HepG2 (cell line): ENCODE measurements at regions not wholly inside any gene's neighbourhood (a gene's known extent, or its start where the extent isn't known, plus 50 kb on each side); places are given as distances from the start of the nearest gene placed in this dataset.

Experiments used
- BRD4 ChIP-seq: sonication (generic); formaldehyde crosslinking; IDR thresholded peaks from 2 replicates; pipeline ENCODE4 v1.4.0; 2020; ENCODE audit warnings: missing genetic modification reagents
- FOXP1 ChIP-seq, 2 experiments: fragments of 450-650 bp in 1 of 2; IDR thresholded peaks; 2 replicates each; pipeline ENCODE4 v1.6.1; 2017 to 2018; ENCODE audit warnings: antibody characterized with exemption in 1 of 2
- MTF1 ChIP-seq: sonication (generic); formaldehyde crosslinking; IDR thresholded peaks from 2 replicates; pipeline ENCODE4 v1.5.0; 2020; ENCODE audit warnings: missing genetic modification reagents
- SMC3 ChIP-seq: IDR thresholded peaks from 2 replicates; pipeline ENCODE4 v1.6.1; 2011; ENCODE audit warnings: low read length, improper control_type of control experiment
- ZFP36 ChIP-seq: fragments of 150-350 bp; IDR thresholded peaks from 2 replicates; pipeline ENCODE4 v1.6.1; 2018; ENCODE audit warnings: borderline replicate concordance, low read length, low read depth; ENCODE audit not compliant: partially characterized antibody
- ZNF180 ChIP-seq: sonication (generic); formaldehyde crosslinking; IDR thresholded peaks from 2 replicates; pipeline ENCODE4 v1.4.0; 2020; ENCODE audit warnings: low read depth, missing genetic modification reagents, borderline replicate concordance
- TF ChIP-seq, protein P1 (sequence below): IDR thresholded peaks from 2 replicates; pipeline ENCODE4 v1.6.1; 2012; ENCODE audit warnings: inconsistent platforms
- TF ChIP-seq, protein P2 (sequence below): sonication (generic); formaldehyde crosslinking; conservative IDR thresholded peaks from 2 replicates; pipeline ENCODE4 v1.4.0; 2020; ENCODE audit warnings: missing genetic modification reagents
- TF ChIP-seq, protein P3 (sequence below): sonication (generic); formaldehyde crosslinking; IDR thresholded peaks from 2 replicates; pipeline ENCODE4 v1.5.1; 2020; ENCODE audit warnings: mild to moderate bottlenecking, missing genetic modification reagents, borderline replicate concordance
- TF ChIP-seq, protein P4 (sequence below): sonication (generic); formaldehyde crosslinking; IDR thresholded peaks from 2 replicates; pipeline ENCODE4 v1.5.0; 2020; ENCODE audit warnings: mild to moderate bottlenecking, missing genetic modification reagents, moderate library complexity
- TF ChIP-seq, protein P5 (sequence below): fragments of 450-650 bp; IDR thresholded peaks from 2 replicates; pipeline ENCODE4 v1.6.1; 2017; ENCODE audit warnings: mild to moderate bottlenecking
- TF ChIP-seq, protein P6 (sequence below): IDR thresholded peaks from 2 replicates; pipeline ENCODE4 v1.6.1; 2018; ENCODE audit warnings: missing genetic modification reagents, mild to moderate bottlenecking, missing compliant biosample characterization

DNA sequence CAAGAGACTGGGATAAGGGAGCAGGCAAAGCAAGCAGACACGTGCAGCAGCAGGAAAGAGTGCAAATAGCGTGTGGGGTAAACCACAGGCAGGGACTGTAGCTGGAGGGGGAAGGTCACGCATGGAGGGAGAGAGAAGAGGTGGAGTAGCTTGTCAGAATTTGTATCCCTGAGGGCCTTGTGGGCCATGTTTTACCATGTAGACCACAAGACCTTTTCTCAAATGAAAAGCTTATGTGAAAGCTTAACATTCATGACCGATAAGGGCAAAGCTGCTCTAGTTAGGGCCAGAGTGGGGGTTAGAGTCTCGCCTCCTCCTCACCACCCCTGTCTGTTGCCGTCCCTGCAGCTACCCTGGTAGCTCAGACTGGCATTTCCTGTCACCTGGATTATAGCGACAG, 152.9 kb upstream of the E2F7 start:
- TF ChIP-seq, protein P1, sequence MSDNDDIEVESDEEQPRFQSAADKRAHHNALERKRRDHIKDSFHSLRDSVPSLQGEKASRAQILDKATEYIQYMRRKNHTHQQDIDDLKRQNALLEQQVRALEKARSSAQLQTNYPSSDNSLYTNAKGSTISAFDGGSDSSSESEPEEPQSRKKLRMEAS: no peak
- TF ChIP-seq, protein P2, sequence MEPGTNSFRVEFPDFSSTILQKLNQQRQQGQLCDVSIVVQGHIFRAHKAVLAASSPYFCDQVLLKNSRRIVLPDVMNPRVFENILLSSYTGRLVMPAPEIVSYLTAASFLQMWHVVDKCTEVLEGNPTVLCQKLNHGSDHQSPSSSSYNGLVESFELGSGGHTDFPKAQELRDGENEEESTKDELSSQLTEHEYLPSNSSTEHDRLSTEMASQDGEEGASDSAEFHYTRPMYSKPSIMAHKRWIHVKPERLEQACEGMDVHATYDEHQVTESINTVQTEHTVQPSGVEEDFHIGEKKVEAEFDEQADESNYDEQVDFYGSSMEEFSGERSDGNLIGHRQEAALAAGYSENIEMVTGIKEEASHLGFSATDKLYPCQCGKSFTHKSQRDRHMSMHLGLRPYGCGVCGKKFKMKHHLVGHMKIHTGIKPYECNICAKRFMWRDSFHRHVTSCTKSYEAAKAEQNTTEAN (CRISPR knock-in tag): no peak
- TF ChIP-seq BRD4 (CRISPR knock-in tag) (no peak), ZNF180 (CRISPR knock-in tag) (no peak), MTF1 (CRISPR knock-in tag) (no peak), FOXP1 (IDR thresholded peaks at IDR 0.05) (no peak), FOXP1 (CRISPR knock-in tag; IDR thresholded peaks at IDR 0.05) (no peak), ZFP36 (no peak), SMC3 (no peak)
- TF ChIP-seq, protein P3, sequence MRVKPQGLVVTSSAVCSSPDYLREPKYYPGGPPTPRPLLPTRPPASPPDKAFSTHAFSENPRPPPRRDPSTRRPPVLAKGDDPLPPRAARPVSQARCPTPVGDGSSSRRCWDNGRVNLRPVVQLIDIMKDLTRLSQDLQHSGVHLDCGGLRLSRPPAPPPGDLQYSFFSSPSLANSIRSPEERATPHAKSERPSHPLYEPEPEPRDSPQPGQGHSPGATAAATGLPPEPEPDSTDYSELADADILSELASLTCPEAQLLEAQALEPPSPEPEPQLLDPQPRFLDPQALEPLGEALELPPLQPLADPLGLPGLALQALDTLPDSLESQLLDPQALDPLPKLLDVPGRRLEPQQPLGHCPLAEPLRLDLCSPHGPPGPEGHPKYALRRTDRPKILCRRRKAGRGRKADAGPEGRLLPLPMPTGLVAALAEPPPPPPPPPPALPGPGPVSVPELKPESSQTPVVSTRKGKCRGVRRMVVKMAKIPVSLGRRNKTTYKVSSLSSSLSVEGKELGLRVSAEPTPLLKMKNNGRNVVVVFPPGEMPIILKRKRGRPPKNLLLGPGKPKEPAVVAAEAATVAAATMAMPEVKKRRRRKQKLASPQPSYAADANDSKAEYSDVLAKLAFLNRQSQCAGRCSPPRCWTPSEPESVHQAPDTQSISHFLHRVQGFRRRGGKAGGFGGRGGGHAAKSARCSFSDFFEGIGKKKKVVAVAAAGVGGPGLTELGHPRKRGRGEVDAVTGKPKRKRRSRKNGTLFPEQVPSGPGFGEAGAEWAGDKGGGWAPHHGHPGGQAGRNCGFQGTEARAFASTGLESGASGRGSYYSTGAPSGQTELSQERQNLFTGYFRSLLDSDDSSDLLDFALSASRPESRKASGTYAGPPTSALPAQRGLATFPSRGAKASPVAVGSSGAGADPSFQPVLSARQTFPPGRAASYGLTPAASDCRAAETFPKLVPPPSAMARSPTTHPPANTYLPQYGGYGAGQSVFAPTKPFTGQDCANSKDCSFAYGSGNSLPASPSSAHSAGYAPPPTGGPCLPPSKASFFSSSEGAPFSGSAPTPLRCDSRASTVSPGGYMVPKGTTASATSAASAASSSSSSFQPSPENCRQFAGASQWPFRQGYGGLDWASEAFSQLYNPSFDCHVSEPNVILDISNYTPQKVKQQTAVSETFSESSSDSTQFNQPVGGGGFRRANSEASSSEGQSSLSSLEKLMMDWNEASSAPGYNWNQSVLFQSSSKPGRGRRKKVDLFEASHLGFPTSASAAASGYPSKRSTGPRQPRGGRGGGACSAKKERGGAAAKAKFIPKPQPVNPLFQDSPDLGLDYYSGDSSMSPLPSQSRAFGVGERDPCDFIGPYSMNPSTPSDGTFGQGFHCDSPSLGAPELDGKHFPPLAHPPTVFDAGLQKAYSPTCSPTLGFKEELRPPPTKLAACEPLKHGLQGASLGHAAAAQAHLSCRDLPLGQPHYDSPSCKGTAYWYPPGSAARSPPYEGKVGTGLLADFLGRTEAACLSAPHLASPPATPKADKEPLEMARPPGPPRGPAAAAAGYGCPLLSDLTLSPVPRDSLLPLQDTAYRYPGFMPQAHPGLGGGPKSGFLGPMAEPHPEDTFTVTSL (CRISPR knock-in tag): no peak
- TF ChIP-seq, protein P4, sequence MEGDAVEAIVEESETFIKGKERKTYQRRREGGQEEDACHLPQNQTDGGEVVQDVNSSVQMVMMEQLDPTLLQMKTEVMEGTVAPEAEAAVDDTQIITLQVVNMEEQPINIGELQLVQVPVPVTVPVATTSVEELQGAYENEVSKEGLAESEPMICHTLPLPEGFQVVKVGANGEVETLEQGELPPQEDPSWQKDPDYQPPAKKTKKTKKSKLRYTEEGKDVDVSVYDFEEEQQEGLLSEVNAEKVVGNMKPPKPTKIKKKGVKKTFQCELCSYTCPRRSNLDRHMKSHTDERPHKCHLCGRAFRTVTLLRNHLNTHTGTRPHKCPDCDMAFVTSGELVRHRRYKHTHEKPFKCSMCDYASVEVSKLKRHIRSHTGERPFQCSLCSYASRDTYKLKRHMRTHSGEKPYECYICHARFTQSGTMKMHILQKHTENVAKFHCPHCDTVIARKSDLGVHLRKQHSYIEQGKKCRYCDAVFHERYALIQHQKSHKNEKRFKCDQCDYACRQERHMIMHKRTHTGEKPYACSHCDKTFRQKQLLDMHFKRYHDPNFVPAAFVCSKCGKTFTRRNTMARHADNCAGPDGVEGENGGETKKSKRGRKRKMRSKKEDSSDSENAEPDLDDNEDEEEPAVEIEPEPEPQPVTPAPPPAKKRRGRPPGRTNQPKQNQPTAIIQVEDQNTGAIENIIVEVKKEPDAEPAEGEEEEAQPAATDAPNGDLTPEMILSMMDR (CRISPR knock-in tag): no peak
- TF ChIP-seq, protein P5, sequence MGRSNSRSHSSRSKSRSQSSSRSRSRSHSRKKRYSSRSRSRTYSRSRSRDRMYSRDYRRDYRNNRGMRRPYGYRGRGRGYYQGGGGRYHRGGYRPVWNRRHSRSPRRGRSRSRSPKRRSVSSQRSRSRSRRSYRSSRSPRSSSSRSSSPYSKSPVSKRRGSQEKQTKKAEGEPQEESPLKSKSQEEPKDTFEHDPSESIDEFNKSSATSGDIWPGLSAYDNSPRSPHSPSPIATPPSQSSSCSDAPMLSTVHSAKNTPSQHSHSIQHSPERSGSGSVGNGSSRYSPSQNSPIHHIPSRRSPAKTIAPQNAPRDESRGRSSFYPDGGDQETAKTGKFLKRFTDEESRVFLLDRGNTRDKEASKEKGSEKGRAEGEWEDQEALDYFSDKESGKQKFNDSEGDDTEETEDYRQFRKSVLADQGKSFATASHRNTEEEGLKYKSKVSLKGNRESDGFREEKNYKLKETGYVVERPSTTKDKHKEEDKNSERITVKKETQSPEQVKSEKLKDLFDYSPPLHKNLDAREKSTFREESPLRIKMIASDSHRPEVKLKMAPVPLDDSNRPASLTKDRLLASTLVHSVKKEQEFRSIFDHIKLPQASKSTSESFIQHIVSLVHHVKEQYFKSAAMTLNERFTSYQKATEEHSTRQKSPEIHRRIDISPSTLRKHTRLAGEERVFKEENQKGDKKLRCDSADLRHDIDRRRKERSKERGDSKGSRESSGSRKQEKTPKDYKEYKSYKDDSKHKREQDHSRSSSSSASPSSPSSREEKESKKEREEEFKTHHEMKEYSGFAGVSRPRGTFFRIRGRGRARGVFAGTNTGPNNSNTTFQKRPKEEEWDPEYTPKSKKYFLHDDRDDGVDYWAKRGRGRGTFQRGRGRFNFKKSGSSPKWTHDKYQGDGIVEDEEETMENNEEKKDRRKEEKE: no peak
- TF ChIP-seq, protein P6, sequence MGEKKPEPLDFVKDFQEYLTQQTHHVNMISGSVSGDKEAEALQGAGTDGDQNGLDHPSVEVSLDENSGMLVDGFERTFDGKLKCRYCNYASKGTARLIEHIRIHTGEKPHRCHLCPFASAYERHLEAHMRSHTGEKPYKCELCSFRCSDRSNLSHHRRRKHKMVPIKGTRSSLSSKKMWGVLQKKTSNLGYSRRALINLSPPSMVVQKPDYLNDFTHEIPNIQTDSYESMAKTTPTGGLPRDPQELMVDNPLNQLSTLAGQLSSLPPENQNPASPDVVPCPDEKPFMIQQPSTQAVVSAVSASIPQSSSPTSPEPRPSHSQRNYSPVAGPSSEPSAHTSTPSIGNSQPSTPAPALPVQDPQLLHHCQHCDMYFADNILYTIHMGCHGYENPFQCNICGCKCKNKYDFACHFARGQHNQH (CRISPR knock-in tag): no peak
